ENCODE measurements at regions not wholly inside any gene's neighbourhood (a gene's known extent, or its start where the extent isn't known, plus 50 kb on each side); places are given as distances from the start of the nearest gene placed in this dataset.

DNA sequence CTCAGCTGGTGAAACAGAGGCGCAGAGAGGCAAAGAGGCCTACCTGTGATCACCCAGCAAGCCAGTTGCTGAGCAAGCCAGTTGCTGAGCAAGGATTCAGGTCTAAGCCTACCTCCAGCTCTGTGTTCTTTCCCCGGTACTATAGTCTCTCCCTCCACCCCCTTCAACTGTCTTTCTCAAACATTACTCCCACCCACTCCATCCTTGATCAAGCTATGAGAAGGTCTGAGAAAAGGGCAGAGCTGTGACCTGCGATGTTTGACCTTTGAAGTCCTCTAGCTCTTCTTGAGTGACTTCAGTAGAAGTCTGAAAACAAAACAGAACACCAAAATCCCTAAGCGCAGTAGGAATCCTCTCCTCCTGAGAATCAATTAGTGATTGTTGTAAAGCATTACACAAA is 665.2 kb upstream of the ID2 start:
- TF ChIP-seq, protein P1, sequence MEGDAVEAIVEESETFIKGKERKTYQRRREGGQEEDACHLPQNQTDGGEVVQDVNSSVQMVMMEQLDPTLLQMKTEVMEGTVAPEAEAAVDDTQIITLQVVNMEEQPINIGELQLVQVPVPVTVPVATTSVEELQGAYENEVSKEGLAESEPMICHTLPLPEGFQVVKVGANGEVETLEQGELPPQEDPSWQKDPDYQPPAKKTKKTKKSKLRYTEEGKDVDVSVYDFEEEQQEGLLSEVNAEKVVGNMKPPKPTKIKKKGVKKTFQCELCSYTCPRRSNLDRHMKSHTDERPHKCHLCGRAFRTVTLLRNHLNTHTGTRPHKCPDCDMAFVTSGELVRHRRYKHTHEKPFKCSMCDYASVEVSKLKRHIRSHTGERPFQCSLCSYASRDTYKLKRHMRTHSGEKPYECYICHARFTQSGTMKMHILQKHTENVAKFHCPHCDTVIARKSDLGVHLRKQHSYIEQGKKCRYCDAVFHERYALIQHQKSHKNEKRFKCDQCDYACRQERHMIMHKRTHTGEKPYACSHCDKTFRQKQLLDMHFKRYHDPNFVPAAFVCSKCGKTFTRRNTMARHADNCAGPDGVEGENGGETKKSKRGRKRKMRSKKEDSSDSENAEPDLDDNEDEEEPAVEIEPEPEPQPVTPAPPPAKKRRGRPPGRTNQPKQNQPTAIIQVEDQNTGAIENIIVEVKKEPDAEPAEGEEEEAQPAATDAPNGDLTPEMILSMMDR (IDR thresholded peaks at IDR 0.05; ENCODE audit: poor library complexity, severe bottlenecking), result no peak
- TF ChIP-seq RAD21 (conservative IDR thresholded peaks at IDR 0.05) (no peak), EZH2 (IDR thresholded peaks at IDR 0.05; ENCODE audit: borderline replicate concordance, insufficient read depth, low read length, poor library complexity, severe bottlenecking) (no peak), POLR2AphosphoS5 (IDR thresholded peaks at IDR 0.05) (no peak), MXI1 (conservative IDR thresholded peaks at IDR 0.05; ENCODE audit: poor library complexity, severe bottlenecking) (no peak)

Measured in neural cell (in vitro differentiated cells).